Neural progenitor cell (in vitro differentiated cells): ENCODE measurements at regions not wholly inside any gene's neighbourhood (a gene's known extent, or its start where the extent isn't known, plus 50 kb on each side); places are given as distances from the start of the nearest gene placed in this dataset.
A peak's percentile ranks its signal among the peaks of the same experiment; 100 is the strongest.

Experiments used
- DNase-seq: peaks from one replicate; pipeline ENCODE4 v3.0.0-alpha.2; 2016; ENCODE audit warnings: low spot score
- H2AFZ ChIP-seq: fragments of 200-600 bp; sonication (generic); replicated peaks from 2 replicates; pipeline ENCODE4 v1.6.1; 2016; ENCODE audit warnings: antibody characterized with exemption
- H3F3A ChIP-seq: fragments of 200-600 bp; sonication (generic); 2 replicates; pipeline ENCODE4 v1.6.1; 2016; ENCODE audit warnings: antibody characterized with exemption, low read depth
- H3K27ac ChIP-seq: fragments of 200-600 bp; sonication (generic); 2 replicates; pipeline ENCODE4 v1.5.1; 2016; ENCODE audit warnings: mild to moderate bottlenecking
- H3K27me3 ChIP-seq: fragments of 200-600 bp; sonication (generic); 2 replicates; pipeline ENCODE4 v1.6.1; 2016; ENCODE audit warnings: mild to moderate bottlenecking, moderate library complexity
- H3K36me3 ChIP-seq: fragments of 200-600 bp; sonication (generic); 2 replicates; pipeline ENCODE4 v1.5.1; 2016
- H3K4me1 ChIP-seq: fragments of 200-600 bp; sonication (generic); 2 replicates; pipeline ENCODE4 v1.6.1; 2016; ENCODE audit warnings: mixed run types
- H3K4me2 ChIP-seq: fragments of 200-600 bp; sonication (generic); 2 replicates; pipeline ENCODE4 v1.6.1; 2016
- H3K4me3 ChIP-seq: fragments of 200-600 bp; sonication (generic); 2 replicates; pipeline ENCODE4 v1.5.1; 2016
- H3K79me2 ChIP-seq: fragments of 200-600 bp; sonication (generic); 2 replicates; pipeline ENCODE4 v1.6.1; 2016; ENCODE audit warnings: low read depth
- H3K9ac ChIP-seq: fragments of 200-600 bp; sonication (generic); 2 replicates; pipeline ENCODE4 v1.6.1; 2016
- H3K9me3 ChIP-seq: fragments of 200-600 bp; sonication (generic); 2 replicates; pipeline ENCODE4 v1.5.1; 2016; ENCODE audit warnings: low read depth
- H4K20me1 ChIP-seq: fragments of 200-600 bp; sonication (generic); 2 replicates; pipeline ENCODE4 v1.6.1; 2016; ENCODE audit warnings: low read depth
- H3K27ac Mint-ChIP-seq: 3 replicates; pipeline ENCODE4 v1.8.0; 2021; ENCODE audit warnings: mixed read lengths
- H3K27me3 Mint-ChIP-seq: 2 replicates; pipeline ENCODE4 v1.8.0; 2022; ENCODE audit warnings: low read depth, mild to moderate bottlenecking, inconsistent platforms, moderate library complexity, mixed read lengths; ENCODE audit not compliant: insufficient read depth
- H3K36me3 Mint-ChIP-seq: 3 replicates; pipeline ENCODE4 v1.8.0; 2021; ENCODE audit warnings: mixed read lengths
- H3K4me1 Mint-ChIP-seq: 3 replicates; pipeline ENCODE4 v1.8.0; 2021; ENCODE audit warnings: mixed read lengths
- H3K4me3 Mint-ChIP-seq: 3 replicates; pipeline ENCODE4 v1.8.0; 2021; ENCODE audit warnings: mild to moderate bottlenecking, moderate library complexity, mixed read lengths
- H3K9me3 Mint-ChIP-seq: 3 replicates; pipeline ENCODE4 v1.8.0; 2020; ENCODE audit warnings: mixed read lengths
- EZH2 ChIP-seq: fragments of 200-600 bp; sonication (generic); IDR thresholded peaks from 2 replicates; pipeline ENCODE4 v1.6.1; 2017; ENCODE audit warnings: antibody characterized with exemption, mild to moderate bottlenecking, moderate library complexity
- EZH2phosphoT487 ChIP-seq: fragments of 200-600 bp; sonication (generic); IDR thresholded peaks from 2 replicates; pipeline ENCODE4 v1.6.1; 2017; ENCODE audit warnings: antibody characterized with exemption
- TF ChIP-seq, protein P1 (sequence below): fragments of 200-600 bp; sonication (generic); IDR thresholded peaks from 2 replicates; pipeline ENCODE4 v1.5.1; 2017; ENCODE audit warnings: antibody characterized with exemption, mild to moderate bottlenecking

DNA sequence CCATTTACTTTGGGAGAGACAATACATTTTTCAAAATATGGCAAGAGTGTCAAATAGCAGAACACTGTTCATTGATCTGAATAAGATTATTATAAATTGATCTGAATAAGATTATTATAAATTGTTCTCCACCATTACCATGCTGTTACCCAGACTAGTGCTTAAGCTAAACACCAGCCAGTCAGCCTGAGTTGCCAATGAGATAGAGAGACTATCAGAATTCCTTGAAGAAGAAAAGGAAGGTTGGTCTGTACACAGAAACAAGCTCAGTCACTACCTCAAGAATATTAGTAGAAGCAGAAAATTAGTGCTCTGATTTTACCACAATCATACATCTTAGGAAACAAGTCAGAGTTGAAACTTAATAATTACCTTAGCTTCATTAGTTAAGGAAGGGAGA, 469.8 kb downstream of the FOXG1 start:
- no peaks in the 10 kb centered on the region for H3K36me3 Mint-ChIP-seq
- peaks cover 32% of the 10 kb centered on the region for H3K4me1 Mint-ChIP-seq
- H3K4me2 ChIP-seq, result no peak overlapping the region
- no peak overlapping the region for H3K9ac ChIP-seq
- DNase-seq, result no peak
- H3K27ac ChIP-seq, result no peak overlapping the region
- TF ChIP-seq EZH2, result no peak
- TF ChIP-seq EZH2phosphoT487, result no peak
- TF ChIP-seq, protein P1, sequence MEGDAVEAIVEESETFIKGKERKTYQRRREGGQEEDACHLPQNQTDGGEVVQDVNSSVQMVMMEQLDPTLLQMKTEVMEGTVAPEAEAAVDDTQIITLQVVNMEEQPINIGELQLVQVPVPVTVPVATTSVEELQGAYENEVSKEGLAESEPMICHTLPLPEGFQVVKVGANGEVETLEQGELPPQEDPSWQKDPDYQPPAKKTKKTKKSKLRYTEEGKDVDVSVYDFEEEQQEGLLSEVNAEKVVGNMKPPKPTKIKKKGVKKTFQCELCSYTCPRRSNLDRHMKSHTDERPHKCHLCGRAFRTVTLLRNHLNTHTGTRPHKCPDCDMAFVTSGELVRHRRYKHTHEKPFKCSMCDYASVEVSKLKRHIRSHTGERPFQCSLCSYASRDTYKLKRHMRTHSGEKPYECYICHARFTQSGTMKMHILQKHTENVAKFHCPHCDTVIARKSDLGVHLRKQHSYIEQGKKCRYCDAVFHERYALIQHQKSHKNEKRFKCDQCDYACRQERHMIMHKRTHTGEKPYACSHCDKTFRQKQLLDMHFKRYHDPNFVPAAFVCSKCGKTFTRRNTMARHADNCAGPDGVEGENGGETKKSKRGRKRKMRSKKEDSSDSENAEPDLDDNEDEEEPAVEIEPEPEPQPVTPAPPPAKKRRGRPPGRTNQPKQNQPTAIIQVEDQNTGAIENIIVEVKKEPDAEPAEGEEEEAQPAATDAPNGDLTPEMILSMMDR, result no peak
- no peaks in the 10 kb centered on the region for H3F3A ChIP-seq
- peaks cover 39% of the 10 kb centered on the region for H3K4me1 ChIP-seq
- H3K9me3 Mint-ChIP-seq, result no peaks in the 10 kb centered on the region
- H3K27me3 ChIP-seq, result no peaks in the 10 kb centered on the region
- H3K27me3 Mint-ChIP-seq, result peaks cover 2% of the 10 kb centered on the region
- H3K4me3 Mint-ChIP-seq, result no peak overlapping the region
- no peak overlapping the region for H3K27ac Mint-ChIP-seq
- no peaks in the 10 kb centered on the region for H4K20me1 ChIP-seq
- H3K9me3 ChIP-seq, result peaks cover 7% of the 10 kb centered on the region
- no peaks in the 10 kb centered on the region for H3K79me2 ChIP-seq
- no peaks in the 10 kb centered on the region for H3K36me3 ChIP-seq
- no peak overlapping the region for H3K4me3 ChIP-seq
- H2AFZ ChIP-seq, result no peak overlapping the region

DNA sequence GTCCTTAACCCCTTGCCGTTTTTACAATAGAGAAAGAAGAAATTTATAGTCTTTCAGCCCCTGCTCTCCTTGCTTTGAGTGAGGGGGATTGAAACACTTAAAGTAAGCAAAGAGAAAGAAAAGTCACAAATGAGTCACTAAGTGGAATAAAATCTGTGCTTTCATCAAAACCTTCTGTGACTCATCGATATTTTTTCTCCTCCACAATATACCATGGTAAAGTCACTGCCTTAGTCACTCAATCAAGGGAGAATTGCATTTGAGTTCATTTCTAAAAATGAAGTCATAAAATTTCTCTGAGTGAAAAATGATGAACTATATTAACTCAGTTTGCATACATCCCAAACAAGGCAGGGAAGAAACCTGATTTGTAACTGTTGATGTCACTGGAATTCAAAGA, 470.3 kb downstream of the FOXG1 start:
- DNase-seq, result no peak
- H3K4me2 ChIP-seq, result no peak overlapping the region
- Mint-ChIP-seq H3K9me3 (no peaks in the 10 kb centered on the region), H3K27ac (no peak overlapping the region), H3K27me3 (peaks cover 2% of the 10 kb centered on the region), H3K4me1 (peaks cover 37% of the 10 kb centered on the region), H3K36me3 (no peaks in the 10 kb centered on the region), H3K4me3 (no peak overlapping the region)
- H2AFZ ChIP-seq, result no peak overlapping the region
- H3K9me3 ChIP-seq, result peaks cover 7% of the 10 kb centered on the region
- H3F3A ChIP-seq, result no peaks in the 10 kb centered on the region
- H4K20me1 ChIP-seq, result no peaks in the 10 kb centered on the region
- no peak overlapping the region for H3K9ac ChIP-seq
- peaks cover 39% of the 10 kb centered on the region for H3K4me1 ChIP-seq
- no peak overlapping the region for H3K27ac ChIP-seq
- no peaks in the 10 kb centered on the region for H3K36me3 ChIP-seq
- TF ChIP-seq EZH2, result no peak
- no peaks in the 10 kb centered on the region for H3K79me2 ChIP-seq
- no peaks in the 10 kb centered on the region for H3K27me3 ChIP-seq
- H3K4me3 ChIP-seq, result no peak overlapping the region

DNA sequence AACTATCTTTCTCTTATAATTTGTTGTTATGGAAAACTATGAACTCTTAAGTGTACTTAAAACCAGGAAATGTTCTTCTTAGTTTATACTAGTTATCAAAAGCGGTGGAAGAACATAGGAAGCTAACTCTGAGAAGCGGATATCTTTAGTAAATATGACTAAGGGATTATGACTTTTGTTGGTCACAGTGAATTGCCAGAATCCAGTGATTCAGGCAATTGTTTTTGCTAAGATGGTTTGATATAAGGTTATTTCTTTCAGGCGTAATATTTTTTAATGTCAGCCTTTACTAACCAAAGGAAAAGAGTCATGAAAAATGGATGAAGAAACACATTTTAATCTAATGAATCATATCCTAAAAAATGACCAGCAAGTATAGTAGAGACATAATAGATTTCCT, 473.5 kb downstream of the FOXG1 start:
- Histone ChIP-seq H3K27me3 (no peaks in the 10 kb centered on the region), H3K4me2 (no peak overlapping the region), H3K27ac (no peak overlapping the region), H3K36me3 (no peaks in the 10 kb centered on the region), H3K9me3 (peaks cover 15% of the 10 kb centered on the region), H4K20me1 (no peaks in the 10 kb centered on the region), H2AFZ (no peak overlapping the region), H3K79me2 (no peaks in the 10 kb centered on the region), H3K4me3 (no peak overlapping the region), H3F3A (no peaks in the 10 kb centered on the region), H3K9ac (no peak overlapping the region), H3K4me1 (peaks cover 19% of the 10 kb centered on the region)
- no peak overlapping the region for H3K4me3 Mint-ChIP-seq
- H3K4me1 Mint-ChIP-seq, result peaks cover 54% of the 10 kb centered on the region
- H3K9me3 Mint-ChIP-seq, result peaks cover 3% of the 10 kb centered on the region
- no peaks in the 10 kb centered on the region for H3K36me3 Mint-ChIP-seq
- no peak for TF ChIP-seq EZH2
- peaks cover 6% of the 10 kb centered on the region for H3K27me3 Mint-ChIP-seq
- DNase-seq, result no peak
- H3K27ac Mint-ChIP-seq, result no peak overlapping the region

DNA sequence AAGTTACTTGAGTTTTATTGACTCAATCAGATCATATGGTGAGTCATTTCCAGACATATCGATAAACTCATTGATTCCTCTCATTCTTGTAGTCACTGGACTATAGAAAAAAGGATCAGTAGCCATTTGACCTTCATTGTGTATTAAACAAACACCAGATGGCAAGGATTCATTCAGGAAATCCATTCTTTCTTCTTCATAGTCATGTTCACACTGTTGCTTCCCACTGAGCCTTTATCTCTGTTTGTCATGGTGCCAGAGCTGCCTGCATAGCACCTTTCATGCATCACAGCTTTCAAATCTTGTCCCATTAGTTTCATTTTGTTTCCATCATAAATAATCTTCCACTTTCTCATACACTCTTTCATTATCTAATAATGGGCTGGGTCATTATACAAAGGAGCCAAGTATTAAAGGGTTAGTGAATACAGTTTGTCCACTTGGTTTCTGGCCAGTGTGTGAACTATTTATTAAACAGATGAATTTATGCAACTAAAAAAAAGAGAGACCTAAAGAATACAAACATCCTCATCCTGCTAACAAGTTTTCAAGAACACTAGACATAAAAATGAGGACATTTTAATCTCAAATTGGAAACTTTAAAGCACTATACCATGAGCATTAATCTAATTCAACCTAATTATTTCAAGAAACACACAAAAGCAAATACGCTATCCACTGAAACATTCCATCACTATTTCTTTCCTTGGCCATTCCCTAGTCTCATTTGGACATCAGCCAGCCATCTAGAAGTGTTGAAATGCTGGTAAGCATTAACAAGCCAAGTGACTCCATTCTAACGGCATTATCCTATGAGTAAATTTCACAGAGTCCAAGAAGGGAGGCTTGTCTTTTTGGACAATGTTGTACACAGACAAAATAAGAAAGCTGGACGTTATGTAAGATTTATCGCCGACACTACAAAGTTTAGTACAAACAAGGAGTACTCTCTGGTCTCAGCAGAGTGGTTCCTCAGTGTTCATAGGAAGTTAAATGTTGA, 476.5 kb downstream of the FOXG1 start:
- Histone ChIP-seq H3K4me2 (peak overlapping the region; percentile 5), H3K27ac (no peak overlapping the region), H3K9me3 (peaks cover 19% of the 10 kb centered on the region), H3K4me1 (peaks cover 10% of the 10 kb centered on the region), H4K20me1 (no peaks in the 10 kb centered on the region), H3K27me3 (no peaks in the 10 kb centered on the region), H2AFZ (no peak overlapping the region), H3K79me2 (no peaks in the 10 kb centered on the region), H3K9ac (no peak overlapping the region), H3K36me3 (no peaks in the 10 kb centered on the region), H3F3A (no peaks in the 10 kb centered on the region), H3K4me3 (no peak overlapping the region)
- Mint-ChIP-seq H3K4me3 (peak overlapping the region; percentile 7), H3K9me3 (peaks cover 12% of the 10 kb centered on the region), H3K27me3 (peaks cover 9% of the 10 kb centered on the region), H3K4me1 (peaks cover 37% of the 10 kb centered on the region), H3K27ac (peak overlapping the region; percentile 2), H3K36me3 (no peaks in the 10 kb centered on the region)
- TF ChIP-seq, protein P1, result no peak
- TF ChIP-seq EZH2, result no peak
- no peak for TF ChIP-seq EZH2phosphoT487
- DNase-seq, result no peak
